ENCODE measurements at regions not wholly inside any gene's neighbourhood (a gene's known extent, or its start where the extent isn't known, plus 50 kb on each side); places are given as distances from the start of the nearest gene placed in this dataset.

GRCh38 chr3:164897342-164897741 lies 181.0 kb downstream of the SI start:
- TF ChIP-seq, protein P1, sequence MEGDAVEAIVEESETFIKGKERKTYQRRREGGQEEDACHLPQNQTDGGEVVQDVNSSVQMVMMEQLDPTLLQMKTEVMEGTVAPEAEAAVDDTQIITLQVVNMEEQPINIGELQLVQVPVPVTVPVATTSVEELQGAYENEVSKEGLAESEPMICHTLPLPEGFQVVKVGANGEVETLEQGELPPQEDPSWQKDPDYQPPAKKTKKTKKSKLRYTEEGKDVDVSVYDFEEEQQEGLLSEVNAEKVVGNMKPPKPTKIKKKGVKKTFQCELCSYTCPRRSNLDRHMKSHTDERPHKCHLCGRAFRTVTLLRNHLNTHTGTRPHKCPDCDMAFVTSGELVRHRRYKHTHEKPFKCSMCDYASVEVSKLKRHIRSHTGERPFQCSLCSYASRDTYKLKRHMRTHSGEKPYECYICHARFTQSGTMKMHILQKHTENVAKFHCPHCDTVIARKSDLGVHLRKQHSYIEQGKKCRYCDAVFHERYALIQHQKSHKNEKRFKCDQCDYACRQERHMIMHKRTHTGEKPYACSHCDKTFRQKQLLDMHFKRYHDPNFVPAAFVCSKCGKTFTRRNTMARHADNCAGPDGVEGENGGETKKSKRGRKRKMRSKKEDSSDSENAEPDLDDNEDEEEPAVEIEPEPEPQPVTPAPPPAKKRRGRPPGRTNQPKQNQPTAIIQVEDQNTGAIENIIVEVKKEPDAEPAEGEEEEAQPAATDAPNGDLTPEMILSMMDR (IDR thresholded peaks at IDR 0.05): no peak
- TF ChIP-seq POLR2A (IDR thresholded peaks at IDR 0.05): no peak

Measured in gastroesophageal sphincter (tissue), 3 donors.